ENCODE measurements at regions not wholly inside any gene's neighbourhood (a gene's known extent, or its start where the extent isn't known, plus 50 kb on each side); places are given as distances from the start of the nearest gene placed in this dataset.

- no peaks in the 10 kb centered on the region for H3K36me3 ChIP-seq (ENCODE audit: control insufficient read depth, low read length)
- H3F3A ChIP-seq (ENCODE audit: control insufficient read depth, insufficient read depth) = no peaks in the 10 kb centered on the region
- H3K4me1 ChIP-seq (ENCODE audit: control insufficient read depth, low read length) = no peaks in the 10 kb centered on the region
- TF ChIP-seq, protein P1, sequence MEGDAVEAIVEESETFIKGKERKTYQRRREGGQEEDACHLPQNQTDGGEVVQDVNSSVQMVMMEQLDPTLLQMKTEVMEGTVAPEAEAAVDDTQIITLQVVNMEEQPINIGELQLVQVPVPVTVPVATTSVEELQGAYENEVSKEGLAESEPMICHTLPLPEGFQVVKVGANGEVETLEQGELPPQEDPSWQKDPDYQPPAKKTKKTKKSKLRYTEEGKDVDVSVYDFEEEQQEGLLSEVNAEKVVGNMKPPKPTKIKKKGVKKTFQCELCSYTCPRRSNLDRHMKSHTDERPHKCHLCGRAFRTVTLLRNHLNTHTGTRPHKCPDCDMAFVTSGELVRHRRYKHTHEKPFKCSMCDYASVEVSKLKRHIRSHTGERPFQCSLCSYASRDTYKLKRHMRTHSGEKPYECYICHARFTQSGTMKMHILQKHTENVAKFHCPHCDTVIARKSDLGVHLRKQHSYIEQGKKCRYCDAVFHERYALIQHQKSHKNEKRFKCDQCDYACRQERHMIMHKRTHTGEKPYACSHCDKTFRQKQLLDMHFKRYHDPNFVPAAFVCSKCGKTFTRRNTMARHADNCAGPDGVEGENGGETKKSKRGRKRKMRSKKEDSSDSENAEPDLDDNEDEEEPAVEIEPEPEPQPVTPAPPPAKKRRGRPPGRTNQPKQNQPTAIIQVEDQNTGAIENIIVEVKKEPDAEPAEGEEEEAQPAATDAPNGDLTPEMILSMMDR (IDR thresholded peaks at IDR 0.05; ENCODE audit: low read depth, low read length, poor library complexity, severe bottlenecking) = no peak
- no peak for TF ChIP-seq EZH2phosphoT487 (IDR thresholded peaks at IDR 0.05; ENCODE audit: borderline replicate concordance, low read length)
- no peak overlapping the region for H3K27ac ChIP-seq (ENCODE audit: low read depth, low read length)
- H3K9me3 ChIP-seq (ENCODE audit: control insufficient read depth, insufficient read depth, low read length) = no peaks in the 10 kb centered on the region
- no peaks in the 10 kb centered on the region for H3K27me3 ChIP-seq (ENCODE audit: control insufficient read depth, low read length)
- no peaks in the 10 kb centered on the region for H4K20me1 ChIP-seq (ENCODE audit: control insufficient read depth, insufficient read depth, low read depth, low read length)
- no peaks in the 10 kb centered on the region for H3K79me2 ChIP-seq (ENCODE audit: control insufficient read depth, low read length)
- H3K4me3 ChIP-seq (ENCODE audit: low read length) = no peak overlapping the region
- H3K4me2 ChIP-seq (ENCODE audit: low read length) = no peak overlapping the region
- no peaks in the 10 kb centered on the region for H3K9me2 ChIP-seq (replicated peaks; ENCODE audit: control insufficient read depth, low read length)
Measured at GRCh38 chrX:149262086-149262485, 243.0 kb downstream of the IDS start.

DNA sequence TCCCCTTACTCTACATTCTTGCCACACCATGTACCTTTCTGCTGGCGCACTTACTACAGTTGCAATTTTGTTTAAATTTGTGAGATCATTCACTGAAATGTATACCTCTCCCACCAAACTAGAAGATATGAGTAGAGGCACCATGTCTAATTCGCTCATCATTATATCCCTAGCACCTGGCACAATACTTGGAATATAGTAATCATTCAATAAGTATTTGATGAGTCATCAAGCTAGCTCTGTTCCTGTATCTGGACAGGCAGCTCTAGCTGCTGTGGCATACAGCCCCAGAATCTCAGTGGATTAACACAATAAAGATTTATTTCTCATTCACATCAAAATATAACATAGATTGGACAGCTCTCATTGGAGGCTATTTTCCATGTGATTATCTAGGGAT lies 245.9 kb downstream of the IDS start:
- Histone ChIP-seq H4K20me1 (ENCODE audit: control insufficient read depth, insufficient read depth, low read depth, low read length) (no peaks in the 10 kb centered on the region), H3K9me3 (ENCODE audit: control insufficient read depth, insufficient read depth, low read length) (no peaks in the 10 kb centered on the region), H3F3A (ENCODE audit: control insufficient read depth, insufficient read depth) (no peaks in the 10 kb centered on the region), H3K27me3 (ENCODE audit: control insufficient read depth, low read length) (no peaks in the 10 kb centered on the region), H3K79me2 (ENCODE audit: control insufficient read depth, low read length) (no peaks in the 10 kb centered on the region), H3K27ac (ENCODE audit: low read depth, low read length) (no peak overlapping the region), H3K36me3 (ENCODE audit: control insufficient read depth, low read length) (no peaks in the 10 kb centered on the region), H3K4me3 (ENCODE audit: low read length) (no peak overlapping the region), H3K9me2 (replicated peaks; ENCODE audit: control insufficient read depth, low read length) (no peaks in the 10 kb centered on the region), H3K4me2 (ENCODE audit: low read length) (no peak overlapping the region), H3K4me1 (ENCODE audit: control insufficient read depth, low read length) (no peaks in the 10 kb centered on the region)
- no peak for TF ChIP-seq EZH2phosphoT487 (IDR thresholded peaks at IDR 0.05; ENCODE audit: borderline replicate concordance, low read length)
- TF ChIP-seq, protein P1 (IDR thresholded peaks at IDR 0.05; ENCODE audit: low read depth, low read length, poor library complexity, severe bottlenecking) = no peak

GRCh38 chrX:149255860-149256259 lies 249.2 kb downstream of the IDS start:
- Histone ChIP-seq H3K4me1 (ENCODE audit: control insufficient read depth, low read length) (no peaks in the 10 kb centered on the region), H3K4me3 (ENCODE audit: low read length) (no peak overlapping the region), H3K79me2 (ENCODE audit: control insufficient read depth, low read length) (no peaks in the 10 kb centered on the region), H4K20me1 (ENCODE audit: control insufficient read depth, insufficient read depth, low read depth, low read length) (no peaks in the 10 kb centered on the region), H3K36me3 (ENCODE audit: control insufficient read depth, low read length) (no peaks in the 10 kb centered on the region), H3K4me2 (ENCODE audit: low read length) (no peak overlapping the region), H3K9me3 (ENCODE audit: control insufficient read depth, insufficient read depth, low read length) (no peaks in the 10 kb centered on the region), H3K27me3 (ENCODE audit: control insufficient read depth, low read length) (no peaks in the 10 kb centered on the region), H3K9me2 (replicated peaks; ENCODE audit: control insufficient read depth, low read length) (no peaks in the 10 kb centered on the region), H3K27ac (ENCODE audit: low read depth, low read length) (no peak overlapping the region), H3F3A (ENCODE audit: control insufficient read depth, insufficient read depth) (no peaks in the 10 kb centered on the region)
- TF ChIP-seq, protein P1 (IDR thresholded peaks at IDR 0.05; ENCODE audit: low read depth, low read length, poor library complexity, severe bottlenecking) = no peak
- TF ChIP-seq EZH2phosphoT487 (IDR thresholded peaks at IDR 0.05; ENCODE audit: borderline replicate concordance, low read length) = no peak

Measured in DOHH2 (cell line).